Frontal cortex (tissue), 3 donors: ENCODE measurements at regions not wholly inside any gene's neighbourhood (a gene's known extent, or its start where the extent isn't known, plus 50 kb on each side); places are given as distances from the start of the nearest gene placed in this dataset.
"Not testable (repeated sequence)": the region's sequence is repeated elsewhere in the genome, so short reads cannot be mapped to it uniquely, and the experiment has no call there.

Source experiments
- DNase-seq, 2 donors: peaks; one replicate each; pipeline ENCODE4 v3.0.0; 2012; ENCODE audit warnings: low spot score in 2 of 2
- FAIRE-seq: peaks from 2 replicates; lab custom pipeline; 2012; peaks lifted over from hg19 to GRCh38; lab: Jason Lieb, UNC
- donor health status: control.
- donor health status: control.
- donor health status: control.

- DNase-seq (no peak), FAIRE-seq (no peak)
These were observed 146.3 kb upstream of the ARHGAP20 start for GRCh38 chr11:110858547-110858921.

GRCh38 chr11:110857892-110858546, 145.8 kb upstream of the ARHGAP20 start:
- no peak for FAIRE-seq

GRCh38 chr11:110856996-110857812, 145.0 kb upstream of the ARHGAP20 start:
- FAIRE-seq (no peak), DNase-seq (no peak)

More at GRCh38 chr11:110857892-110858546, 145.8 kb upstream of the ARHGAP20 start:
- DNase-seq: no peak

GRCh38 chr11:110856340-110856739, 144.1 kb upstream of the ARHGAP20 start:
- FAIRE-seq (no peak), DNase-seq (no peak)

- no peak for FAIRE-seq
These were observed 143.0 kb upstream of the ARHGAP20 start for GRCh38 chr11:110855191-110855590.

GRCh38 chr11:110852921-110853490, 140.8 kb upstream of the ARHGAP20 start:
- FAIRE-seq (no peak), DNase-seq (no peak)

More at GRCh38 chr11:110855191-110855590, 143.0 kb upstream of the ARHGAP20 start:
- DNase-seq: no peak

GRCh38 chr11:110850846-110851245, 138.6 kb upstream of the ARHGAP20 start:
- no peak for FAIRE-seq
- no peak for DNase-seq

- not testable (repeated sequence) for FAIRE-seq, DNase-seq
These were observed 130.8 kb upstream of the ARHGAP20 start for GRCh38 chr11:110843053-110843452.

- FAIRE-seq: no peak
- DNase-seq: no peak
These were observed 126.6 kb upstream of the ARHGAP20 start for GRCh38 chr11:110838808-110839207.

GRCh38 chr11:110837603-110838002, 125.4 kb upstream of the ARHGAP20 start:
- DNase-seq (no peak), FAIRE-seq (no peak)

- DNase-seq (no peak), FAIRE-seq (no peak)
These were observed 122.9 kb upstream of the ARHGAP20 start for GRCh38 chr11:110835106-110835505.

- FAIRE-seq (no peak), DNase-seq (no peak)
These were observed 120.8 kb upstream of the ARHGAP20 start for GRCh38 chr11:110833033-110833484.

- no peak for FAIRE-seq
- no peak for DNase-seq
These were observed 120.3 kb upstream of the ARHGAP20 start for GRCh38 chr11:110832539-110832938.

- DNase-seq (no peak), FAIRE-seq (no peak)
These were observed 119.8 kb upstream of the ARHGAP20 start for GRCh38 chr11:110832080-110832479.

GRCh38 chr11:110830747-110831146, 118.5 kb upstream of the ARHGAP20 start:
- FAIRE-seq: no peak
- DNase-seq: no peak

- no peak for FAIRE-seq
- DNase-seq: no peak
These were observed 118.1 kb upstream of the ARHGAP20 start for GRCh38 chr11:110830344-110830743.

- no peak for FAIRE-seq
- DNase-seq: no peak
These were observed 117.6 kb upstream of the ARHGAP20 start for GRCh38 chr11:110829873-110830272.

GRCh38 chr11:110828086-110828485, 115.8 kb upstream of the ARHGAP20 start:
- FAIRE-seq (no peak), DNase-seq (no peak)

- no peak for FAIRE-seq
- DNase-seq: no peak
These were observed 115.0 kb upstream of the ARHGAP20 start for GRCh38 chr11:110827276-110827675.

GRCh38 chr11:110824912-110825620, 112.8 kb upstream of the ARHGAP20 start:
- DNase-seq (no peak), FAIRE-seq (no peak)
